Ovary (tissue), 3 donors: ENCODE measurements at regions not wholly inside any gene's neighbourhood (a gene's known extent, or its start where the extent isn't known, plus 50 kb on each side); places are given as distances from the start of the nearest gene placed in this dataset.

Experiments used
- EP300 ChIP-seq: sonication (generic); formaldehyde crosslinking; IDR thresholded peaks from one replicate; pipeline ENCODE4 v1.6.1; 2017; ENCODE audit warnings: antibody characterized with exemption
- POLR2A ChIP-seq: fragments of 450-650 bp; IDR thresholded peaks from one replicate; pipeline ENCODE4 v1.6.1; 2017; ENCODE audit warnings: antibody characterized with exemption, mild to moderate bottlenecking, moderate library complexity
- TF ChIP-seq, protein P1 (sequence below), 3 donors: fragments of 450-650 bp in 2 of 3; fragments of 200-600 bp in 1 of 3; IDR thresholded peaks; one replicate each; pipeline versions ENCODE4 v1.5.1 to v1.8.0; 2016 to 2022; ENCODE audit warnings: antibody characterized with exemption in 3 of 3, mild to moderate bottlenecking in 1 of 3
- donor health status: DM: no; HTN: no; CAD: no.

DNA sequence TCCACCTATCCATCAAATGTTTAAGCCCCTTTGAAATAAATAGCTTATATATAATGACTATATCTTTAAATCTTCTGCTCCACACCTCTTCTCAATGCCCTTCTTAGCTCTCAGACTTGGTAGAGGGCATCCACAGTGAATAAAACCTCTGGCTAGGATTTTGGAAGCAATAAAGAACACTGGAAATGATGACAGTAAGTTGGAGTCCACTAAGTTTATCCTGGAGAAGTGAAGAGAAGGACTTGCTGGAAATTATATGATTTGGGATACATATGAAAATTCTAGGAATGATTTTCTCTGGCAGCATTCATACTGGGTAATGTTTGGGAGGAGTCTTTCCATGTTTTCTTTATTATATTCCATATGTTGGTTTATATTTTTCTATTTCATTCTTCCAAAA is 133.5 kb upstream of the KL start:
- TF ChIP-seq, protein P1, sequence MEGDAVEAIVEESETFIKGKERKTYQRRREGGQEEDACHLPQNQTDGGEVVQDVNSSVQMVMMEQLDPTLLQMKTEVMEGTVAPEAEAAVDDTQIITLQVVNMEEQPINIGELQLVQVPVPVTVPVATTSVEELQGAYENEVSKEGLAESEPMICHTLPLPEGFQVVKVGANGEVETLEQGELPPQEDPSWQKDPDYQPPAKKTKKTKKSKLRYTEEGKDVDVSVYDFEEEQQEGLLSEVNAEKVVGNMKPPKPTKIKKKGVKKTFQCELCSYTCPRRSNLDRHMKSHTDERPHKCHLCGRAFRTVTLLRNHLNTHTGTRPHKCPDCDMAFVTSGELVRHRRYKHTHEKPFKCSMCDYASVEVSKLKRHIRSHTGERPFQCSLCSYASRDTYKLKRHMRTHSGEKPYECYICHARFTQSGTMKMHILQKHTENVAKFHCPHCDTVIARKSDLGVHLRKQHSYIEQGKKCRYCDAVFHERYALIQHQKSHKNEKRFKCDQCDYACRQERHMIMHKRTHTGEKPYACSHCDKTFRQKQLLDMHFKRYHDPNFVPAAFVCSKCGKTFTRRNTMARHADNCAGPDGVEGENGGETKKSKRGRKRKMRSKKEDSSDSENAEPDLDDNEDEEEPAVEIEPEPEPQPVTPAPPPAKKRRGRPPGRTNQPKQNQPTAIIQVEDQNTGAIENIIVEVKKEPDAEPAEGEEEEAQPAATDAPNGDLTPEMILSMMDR (IDR thresholded peaks at IDR 0.05), result no peak
- TF ChIP-seq POLR2A (no peak), EP300 (no peak)
